ENCODE measurements at regions not wholly inside any gene's neighbourhood (a gene's known extent, or its start where the extent isn't known, plus 50 kb on each side); places are given as distances from the start of the nearest gene placed in this dataset.

GRCh38 chrX:140164391-140164790, 199.1 kb upstream of the CXorf66 start:
- POLR2A ChIA-PET (ENCODE audit: low non-redundant PET): no interaction called here

GRCh38 chrX:140163371-140164159, 198.2 kb upstream of the CXorf66 start:
- no TSS peak for BruUV-seq (replicated peaks)
- intact Hi-C loops (cut with micrococcal nuclease; ENCODE audit: unreplicated experiment): no loop called here
- DNase-seq (ENCODE audit: low spot score): peak; percentile 52
- Histone ChIP-seq H3K27me3 (replicated peaks; ENCODE audit: insufficient read depth, low read depth, low read length, poor library complexity) (no peaks in the 10 kb centered on the region), H3K4me3 (ENCODE audit: low read depth, low read length, poor library complexity, severe bottlenecking) (no peak overlapping the region), H3K4me1 (ENCODE audit: insufficient read depth, low read length, poor library complexity, severe bottlenecking) (peaks cover 13% of the 10 kb centered on the region), H3K36me3 (ENCODE audit: insufficient read depth, low read length, poor library complexity, severe bottlenecking) (no peaks in the 10 kb centered on the region), H3K27ac (ENCODE audit: low read depth, low read length, poor library complexity, severe bottlenecking) (no peak overlapping the region), H3K9me3 (ENCODE audit: low read depth, low read length, poor library complexity, severe bottlenecking) (no peaks in the 10 kb centered on the region)
- ChIA-PET CTCF (no interaction called here), POLR2A (ENCODE audit: low non-redundant PET) (no interaction called here)
- TF ChIP-seq EZH2 (IDR thresholded peaks at IDR 0.05; ENCODE audit: borderline replicate concordance, low read depth, low read length, poor library complexity, severe bottlenecking): no peak
- no peak for TF ChIP-seq CTCF (conservative IDR thresholded peaks at IDR 0.05; ENCODE audit: low read depth, low read length)

More at GRCh38 chrX:140164391-140164790, 199.1 kb upstream of the CXorf66 start:
- Histone ChIP-seq H3K9me3 (ENCODE audit: low read depth, low read length, poor library complexity, severe bottlenecking) (no peaks in the 10 kb centered on the region), H3K36me3 (ENCODE audit: insufficient read depth, low read length, poor library complexity, severe bottlenecking) (no peaks in the 10 kb centered on the region), H3K27me3 (replicated peaks; ENCODE audit: insufficient read depth, low read depth, low read length, poor library complexity) (no peaks in the 10 kb centered on the region), H3K4me1 (ENCODE audit: insufficient read depth, low read length, poor library complexity, severe bottlenecking) (peaks cover 13% of the 10 kb centered on the region), H3K27ac (ENCODE audit: low read depth, low read length, poor library complexity, severe bottlenecking) (no peak overlapping the region), H3K4me3 (ENCODE audit: low read depth, low read length, poor library complexity, severe bottlenecking) (no peak overlapping the region)
- no peak for DNase-seq (ENCODE audit: low spot score)
- no TSS peak for BruUV-seq (replicated peaks)
- CTCF ChIA-PET: no interaction called here
- no peak for TF ChIP-seq EZH2 (IDR thresholded peaks at IDR 0.05; ENCODE audit: borderline replicate concordance, low read depth, low read length, poor library complexity, severe bottlenecking)
- no peak for TF ChIP-seq CTCF (conservative IDR thresholded peaks at IDR 0.05; ENCODE audit: low read depth, low read length)
- intact Hi-C loops (cut with micrococcal nuclease; ENCODE audit: unreplicated experiment): no loop called here

- no peak for TF ChIP-seq CTCF (conservative IDR thresholded peaks at IDR 0.05; ENCODE audit: low read depth, low read length)
- no peak for TF ChIP-seq EZH2 (IDR thresholded peaks at IDR 0.05; ENCODE audit: borderline replicate concordance, low read depth, low read length, poor library complexity, severe bottlenecking)
- intact Hi-C loops (cut with micrococcal nuclease; ENCODE audit: unreplicated experiment): no loop called here
- no peak overlapping the region for H3K27ac ChIP-seq (ENCODE audit: low read depth, low read length, poor library complexity, severe bottlenecking)
Observed at GRCh38 chrX:140157611-140158010, 192.3 kb upstream of the CXorf66 start.

More at GRCh38 chrX:140157611-140158010, 192.3 kb upstream of the CXorf66 start:
- CTCF ChIA-PET: no interaction called here
- no peak overlapping the region for H3K4me3 ChIP-seq (ENCODE audit: low read depth, low read length, poor library complexity, severe bottlenecking)
- no peaks in the 10 kb centered on the region for H3K27me3 ChIP-seq (replicated peaks; ENCODE audit: insufficient read depth, low read depth, low read length, poor library complexity)
- no TSS peak for BruUV-seq (replicated peaks)
- no peak for DNase-seq (ENCODE audit: low spot score)
- no peaks in the 10 kb centered on the region for H3K36me3 ChIP-seq (ENCODE audit: insufficient read depth, low read length, poor library complexity, severe bottlenecking)
- POLR2A ChIA-PET (ENCODE audit: low non-redundant PET): no interaction called here
- no peaks in the 10 kb centered on the region for H3K9me3 ChIP-seq (ENCODE audit: low read depth, low read length, poor library complexity, severe bottlenecking)
- H3K4me1 ChIP-seq (ENCODE audit: insufficient read depth, low read length, poor library complexity, severe bottlenecking): peaks cover under 1% of the 10 kb centered on the region
